SK-N-SH (cell line): ENCODE measurements at regions not wholly inside any gene's neighbourhood (a gene's known extent, or its start where the extent isn't known, plus 50 kb on each side); places are given as distances from the start of the nearest gene placed in this dataset.

Experiments used
- CTCF ChIA-PET: fragments of 300-600, 350-600 bp; formaldehyde crosslinking; extraction: SDS; loops from one replicate; lab custom pipeline; 2021; lab: Yijun Ruan, JAX
- POLR2A ChIA-PET: fragments of 350-600 bp; sonication (Branson Sonifier 250); formaldehyde crosslinking; extraction: SDS; loops from one replicate; lab custom pipeline; 2020; ENCODE audit warnings: antibody characterized with exemption, inconsistent platforms; lab: Yijun Ruan, JAX
- DNase-seq: peaks from one replicate; pipeline ENCODE4 v3.0.0; 2012
- H2AFZ ChIP-seq: fragments of 200-600 bp; sonication (generic); 2 replicates; pipeline ENCODE4 v1.8.1; 2016; ENCODE audit warnings: antibody characterized with exemption, mild to moderate bottlenecking, low read depth
- H3F3A ChIP-seq: fragments of 200-600 bp; sonication (generic); replicated peaks from 2 replicates; pipeline ENCODE3; 2016; ENCODE audit warnings: antibody characterized with exemption, mild to moderate bottlenecking; ENCODE audit not compliant: insufficient read depth
- H3K27ac ChIP-seq, 2 experiments: fragments of 200-500 bp in 1 of 2; fragments of 200-600 bp in 1 of 2; sonication (Bioruptor generic) in 1 of 2; sonication (generic), shearing (Covaris generic) in 1 of 2; 2 replicates each; pipeline versions ENCODE4 v1.5.1 to v1.6.1; 2014 to 2016; ENCODE audit warnings: low read depth in 2 of 2, inconsistent platforms in 1 of 2, low read length in 1 of 2, mild to moderate bottlenecking in 1 of 2, mixed read lengths in 1 of 2
- H3K27me3 ChIP-seq: fragments of 200-600 bp; sonication (generic), shearing (Covaris generic); 2 replicates; pipeline ENCODE4 v1.6.1; 2016; ENCODE audit warnings: mixed run types; ENCODE audit not compliant: insufficient read depth
- H3K36me3 ChIP-seq, 2 experiments: fragments of 200-500 bp in 1 of 2; fragments of 200-600 bp in 1 of 2; sonication (Bioruptor generic) in 1 of 2; sonication (generic) in 1 of 2; replicated peaks in 1 of 2; 2 replicates each; pipeline versions ENCODE3 to v1.5.1; 2014 to 2016; ENCODE audit warnings: low read length in 1 of 2, mild to moderate bottlenecking in 1 of 2; ENCODE audit not compliant: insufficient read depth in 2 of 2, control insufficient read depth in 1 of 2
- H3K4me1 ChIP-seq, 2 experiments: fragments of 200-500 bp in 1 of 2; fragments of 200-600 bp in 1 of 2; sonication (Bioruptor generic) in 1 of 2; sonication (generic), shearing (Covaris generic) in 1 of 2; 2 replicates each; pipeline versions ENCODE4 v1.5.1 to v1.6.1; 2014 to 2016; ENCODE audit warnings: low read depth in 1 of 2, low read length in 1 of 2, mixed run types in 1 of 2; ENCODE audit not compliant: insufficient read depth in 2 of 2, control insufficient read depth in 1 of 2
- H3K4me2 ChIP-seq: fragments of 200-600 bp; sonication (generic), shearing (Covaris generic); 2 replicates; pipeline ENCODE4 v1.6.1; 2017; ENCODE audit warnings: mixed run types
- H3K4me3 ChIP-seq, 2 experiments: fragments of 200-500 bp in 1 of 2; fragments of 200-600 bp in 1 of 2; sonication (Bioruptor generic) in 1 of 2; sonication (generic), shearing (Covaris generic) in 1 of 2; 2 replicates each; pipeline versions ENCODE4 v1.5.1 to v1.8.1; 2014 to 2016; ENCODE audit warnings: low read depth in 2 of 2, inconsistent platforms in 1 of 2, low read length in 1 of 2, mild to moderate bottlenecking in 1 of 2, mixed read lengths in 1 of 2, moderate library complexity in 1 of 2
- H3K79me2 ChIP-seq: fragments of 200-600 bp; sonication (generic); 2 replicates; pipeline ENCODE4 v1.8.1; 2017; ENCODE audit warnings: mild to moderate bottlenecking; ENCODE audit not compliant: insufficient read depth
- H3K9ac ChIP-seq: fragments of 200-600 bp; sonication (generic); 2 replicates; pipeline ENCODE4 v1.6.1; 2017; ENCODE audit warnings: mixed run types
- H3K9me2 ChIP-seq: fragments of 200-600 bp; sonication (generic); 2 replicates; pipeline ENCODE4 v1.6.1; 2017; ENCODE audit warnings: mixed run types
- H3K9me3 ChIP-seq: fragments of 200-600 bp; sonication (generic); 2 replicates; pipeline ENCODE4 v1.6.1; 2017; ENCODE audit warnings: mixed run types, mild to moderate bottlenecking, moderate library complexity
- H4K20me1 ChIP-seq: fragments of 200-600 bp; sonication (generic); 2 replicates; pipeline ENCODE4 v1.6.1; 2017; ENCODE audit warnings: mild to moderate bottlenecking, mixed run types; ENCODE audit not compliant: insufficient read depth
- CHD2 ChIP-seq: fragments of 150-350 bp; IDR thresholded peaks from 2 replicates; pipeline ENCODE4 v1.6.1; 2018; ENCODE audit warnings: low read length; ENCODE audit not compliant: partially characterized antibody
- EP300 ChIP-seq, 2 experiments: IDR thresholded peaks; 2 replicates each; pipeline versions ENCODE4 v1.4.0 to v1.6.1; 2012; ENCODE audit warnings: borderline replicate concordance in 1 of 2, low read depth in 1 of 2, low read length in 1 of 2
- FOSL2 ChIP-seq: IDR thresholded peaks from 2 replicates; pipeline ENCODE4 v1.4.0; 2012; ENCODE audit warnings: low read depth, mild to moderate bottlenecking, moderate library complexity, borderline replicate concordance
- GABPA ChIP-seq: IDR thresholded peaks from 2 replicates; pipeline ENCODE4 v1.4.0; 2012; ENCODE audit warnings: low read depth, mild to moderate bottlenecking
- GATA2 ChIP-seq: sonication (generic); formaldehyde crosslinking; IDR thresholded peaks from 2 replicates; pipeline ENCODE4 v1.5.0; 2020; ENCODE audit warnings: mild to moderate bottlenecking, missing genetic modification reagents
- JUND ChIP-seq: IDR thresholded peaks from 2 replicates; pipeline ENCODE4 v1.4.0; 2012
- MEF2A ChIP-seq: IDR thresholded peaks from 2 replicates; pipeline ENCODE4 v1.4.0; 2012; ENCODE audit warnings: low read depth, borderline replicate concordance
- NRF1 ChIP-seq: IDR thresholded peaks from 2 replicates; pipeline ENCODE4 v1.6.1; 2012; ENCODE audit warnings: low read depth, mild to moderate bottlenecking, low read length
- RXRA ChIP-seq: IDR thresholded peaks from 2 replicates; pipeline ENCODE4 v1.4.0; 2012; ENCODE audit warnings: low read depth, mild to moderate bottlenecking, borderline replicate concordance
- SIN3A ChIP-seq: IDR thresholded peaks from 2 replicates; pipeline ENCODE4 v1.6.1; 2012; ENCODE audit warnings: low read depth, mild to moderate bottlenecking, low read length, moderate library complexity, borderline replicate concordance
- SMC3 ChIP-seq: IDR thresholded peaks from 2 replicates; pipeline ENCODE4 v1.6.1; 2012; ENCODE audit warnings: low read depth, low read length, improper control_type of control experiment
- TAF1 ChIP-seq: IDR thresholded peaks from 2 replicates; pipeline ENCODE4 v1.6.1; 2012; ENCODE audit warnings: low read depth, mild to moderate bottlenecking, low read length, moderate library complexity, borderline replicate concordance
- TCF12 ChIP-seq: IDR thresholded peaks from 2 replicates; pipeline ENCODE4 v1.4.0; 2012
- YY1 ChIP-seq: IDR thresholded peaks from 2 replicates; pipeline ENCODE4 v1.4.0; 2012; ENCODE audit warnings: low read depth, mild to moderate bottlenecking
- WGBS: methylation state at CpG from one replicate; pipeline ENCODE4 v1.1.6; 2017; ENCODE audit warnings: low lambda C conversion rate; 5-methylcytosine and 5-hydroxymethylcytosine counted together
- TF ChIP-seq, protein P1 (sequence below): IDR thresholded peaks from 2 replicates; pipeline ENCODE4 v1.6.1; 2012; ENCODE audit warnings: mild to moderate bottlenecking, low read depth, low read length, moderate library complexity
- TF ChIP-seq, protein P2 (sequence below): fragments of 150-350 bp; IDR thresholded peaks from 2 replicates; pipeline ENCODE4 v1.6.1; 2017; ENCODE audit warnings: antibody characterized with exemption, low read length, low read depth, borderline replicate concordance
- TF ChIP-seq, protein P3 (sequence below): IDR thresholded peaks from 2 replicates; pipeline ENCODE4 v1.4.0; 2012; ENCODE audit warnings: low read depth, borderline replicate concordance
- TF ChIP-seq, protein P4 (sequence below): fragments of 150-350 bp; IDR thresholded peaks from 2 replicates; pipeline ENCODE4 v1.6.1; 2016; ENCODE audit warnings: mild to moderate bottlenecking, low read depth, low read length
- TF ChIP-seq, protein P5 (sequence below): fragments of 200-600 bp; sonication (generic); IDR thresholded peaks from 2 replicates; pipeline ENCODE4 v1.6.1; 2017; ENCODE audit warnings: antibody characterized with exemption, mild to moderate bottlenecking, moderate library complexity

DNA sequence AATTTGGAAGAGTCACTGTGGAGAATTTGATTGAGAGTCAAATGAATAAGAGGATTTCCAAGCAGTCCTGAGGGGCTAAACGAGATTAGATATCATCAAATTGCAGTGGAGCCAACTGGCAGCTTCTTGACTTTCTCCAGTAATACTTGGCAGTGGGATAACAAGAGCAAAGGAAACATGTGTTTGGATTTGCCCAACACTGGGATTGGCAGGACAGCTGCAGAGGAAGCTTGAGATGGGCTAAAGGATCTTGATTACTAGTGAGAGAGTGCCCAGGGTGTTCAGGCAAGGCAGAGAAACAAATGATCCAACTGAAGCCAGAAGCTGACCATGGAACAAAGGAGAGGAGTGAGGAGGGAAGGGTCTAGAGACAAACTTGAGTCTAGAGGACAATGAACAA, 356.0 kb upstream of the ISL1 start (continued):
- no peak for TF ChIP-seq SMC3
- TF ChIP-seq MEF2A = no peak

DNA sequence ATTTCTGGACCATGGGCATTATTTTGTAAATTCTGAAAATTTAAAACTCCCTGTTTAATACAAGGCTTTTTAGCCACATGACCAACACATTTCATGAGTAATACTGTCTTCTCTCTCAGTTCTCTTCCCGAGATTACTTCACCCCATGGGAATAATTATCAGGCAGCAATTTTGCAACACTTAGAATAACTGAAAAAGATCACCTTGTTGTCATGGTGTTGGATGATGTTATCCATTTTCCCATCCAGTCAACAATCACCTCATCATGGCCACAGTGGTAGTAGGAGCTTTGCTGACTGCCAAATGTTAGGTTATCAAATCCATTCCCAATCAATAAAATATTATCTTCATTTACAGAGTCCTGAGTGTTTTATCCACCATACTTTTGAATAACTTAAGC, 354.9 kb upstream of the ISL1 start:
- Histone ChIP-seq H3K4me3 (no peak overlapping the region), H3K9me2 (no peaks in the 10 kb centered on the region), H3K4me1 (no peaks in the 10 kb centered on the region), H3K27me3 (no peaks in the 10 kb centered on the region), H2AFZ (no peak overlapping the region), H3K4me2 (no peak overlapping the region), H3K27ac (no peak overlapping the region), H3K36me3 (no peaks in the 10 kb centered on the region), H3K9me3 (no peaks in the 10 kb centered on the region), H3F3A (no peaks in the 10 kb centered on the region), H4K20me1 (no peaks in the 10 kb centered on the region), H3K79me2 (no peaks in the 10 kb centered on the region), H3K9ac (no peak overlapping the region)
- ChIA-PET POLR2A (no interaction called here), CTCF (no interaction called here)
- TF ChIP-seq NRF1 = no peak
- TF ChIP-seq, protein P1, sequence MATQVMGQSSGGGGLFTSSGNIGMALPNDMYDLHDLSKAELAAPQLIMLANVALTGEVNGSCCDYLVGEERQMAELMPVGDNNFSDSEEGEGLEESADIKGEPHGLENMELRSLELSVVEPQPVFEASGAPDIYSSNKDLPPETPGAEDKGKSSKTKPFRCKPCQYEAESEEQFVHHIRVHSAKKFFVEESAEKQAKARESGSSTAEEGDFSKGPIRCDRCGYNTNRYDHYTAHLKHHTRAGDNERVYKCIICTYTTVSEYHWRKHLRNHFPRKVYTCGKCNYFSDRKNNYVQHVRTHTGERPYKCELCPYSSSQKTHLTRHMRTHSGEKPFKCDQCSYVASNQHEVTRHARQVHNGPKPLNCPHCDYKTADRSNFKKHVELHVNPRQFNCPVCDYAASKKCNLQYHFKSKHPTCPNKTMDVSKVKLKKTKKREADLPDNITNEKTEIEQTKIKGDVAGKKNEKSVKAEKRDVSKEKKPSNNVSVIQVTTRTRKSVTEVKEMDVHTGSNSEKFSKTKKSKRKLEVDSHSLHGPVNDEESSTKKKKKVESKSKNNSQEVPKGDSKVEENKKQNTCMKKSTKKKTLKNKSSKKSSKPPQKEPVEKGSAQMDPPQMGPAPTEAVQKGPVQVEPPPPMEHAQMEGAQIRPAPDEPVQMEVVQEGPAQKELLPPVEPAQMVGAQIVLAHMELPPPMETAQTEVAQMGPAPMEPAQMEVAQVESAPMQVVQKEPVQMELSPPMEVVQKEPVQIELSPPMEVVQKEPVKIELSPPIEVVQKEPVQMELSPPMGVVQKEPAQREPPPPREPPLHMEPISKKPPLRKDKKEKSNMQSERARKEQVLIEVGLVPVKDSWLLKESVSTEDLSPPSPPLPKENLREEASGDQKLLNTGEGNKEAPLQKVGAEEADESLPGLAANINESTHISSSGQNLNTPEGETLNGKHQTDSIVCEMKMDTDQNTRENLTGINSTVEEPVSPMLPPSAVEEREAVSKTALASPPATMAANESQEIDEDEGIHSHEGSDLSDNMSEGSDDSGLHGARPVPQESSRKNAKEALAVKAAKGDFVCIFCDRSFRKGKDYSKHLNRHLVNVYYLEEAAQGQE = no peak
- TF ChIP-seq SMC3 = no peak
- no peak for TF ChIP-seq RXRA
- TF ChIP-seq, protein P2, sequence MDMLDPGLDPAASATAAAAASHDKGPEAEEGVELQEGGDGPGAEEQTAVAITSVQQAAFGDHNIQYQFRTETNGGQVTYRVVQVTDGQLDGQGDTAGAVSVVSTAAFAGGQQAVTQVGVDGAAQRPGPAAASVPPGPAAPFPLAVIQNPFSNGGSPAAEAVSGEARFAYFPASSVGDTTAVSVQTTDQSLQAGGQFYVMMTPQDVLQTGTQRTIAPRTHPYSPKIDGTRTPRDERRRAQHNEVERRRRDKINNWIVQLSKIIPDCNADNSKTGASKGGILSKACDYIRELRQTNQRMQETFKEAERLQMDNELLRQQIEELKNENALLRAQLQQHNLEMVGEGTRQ = no peak
- TF ChIP-seq CHD2 = no peak
- TF ChIP-seq, protein P3, sequence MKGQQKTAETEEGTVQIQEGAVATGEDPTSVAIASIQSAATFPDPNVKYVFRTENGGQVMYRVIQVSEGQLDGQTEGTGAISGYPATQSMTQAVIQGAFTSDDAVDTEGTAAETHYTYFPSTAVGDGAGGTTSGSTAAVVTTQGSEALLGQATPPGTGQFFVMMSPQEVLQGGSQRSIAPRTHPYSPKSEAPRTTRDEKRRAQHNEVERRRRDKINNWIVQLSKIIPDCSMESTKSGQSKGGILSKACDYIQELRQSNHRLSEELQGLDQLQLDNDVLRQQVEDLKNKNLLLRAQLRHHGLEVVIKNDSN = no peak
- TF ChIP-seq GATA2 (CRISPR knock-in tag) = no peak
- TF ChIP-seq TAF1 = no peak
- TF ChIP-seq SIN3A = no peak
- no peak for TF ChIP-seq EP300 (IDR thresholded peaks at IDR 0.05; ENCODE audit: borderline replicate concordance in 1 of 2, low read depth in 1 of 2, low read length in 1 of 2)
- no peak for TF ChIP-seq GABPA
- no peak for TF ChIP-seq YY1
- no peak for TF ChIP-seq TCF12
- TF ChIP-seq, protein P4, sequence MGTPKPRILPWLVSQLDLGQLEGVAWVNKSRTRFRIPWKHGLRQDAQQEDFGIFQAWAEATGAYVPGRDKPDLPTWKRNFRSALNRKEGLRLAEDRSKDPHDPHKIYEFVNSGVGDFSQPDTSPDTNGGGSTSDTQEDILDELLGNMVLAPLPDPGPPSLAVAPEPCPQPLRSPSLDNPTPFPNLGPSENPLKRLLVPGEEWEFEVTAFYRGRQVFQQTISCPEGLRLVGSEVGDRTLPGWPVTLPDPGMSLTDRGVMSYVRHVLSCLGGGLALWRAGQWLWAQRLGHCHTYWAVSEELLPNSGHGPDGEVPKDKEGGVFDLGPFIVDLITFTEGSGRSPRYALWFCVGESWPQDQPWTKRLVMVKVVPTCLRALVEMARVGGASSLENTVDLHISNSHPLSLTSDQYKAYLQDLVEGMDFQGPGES = no peak
- TF ChIP-seq JUND = no peak
- TF ChIP-seq, protein P5, sequence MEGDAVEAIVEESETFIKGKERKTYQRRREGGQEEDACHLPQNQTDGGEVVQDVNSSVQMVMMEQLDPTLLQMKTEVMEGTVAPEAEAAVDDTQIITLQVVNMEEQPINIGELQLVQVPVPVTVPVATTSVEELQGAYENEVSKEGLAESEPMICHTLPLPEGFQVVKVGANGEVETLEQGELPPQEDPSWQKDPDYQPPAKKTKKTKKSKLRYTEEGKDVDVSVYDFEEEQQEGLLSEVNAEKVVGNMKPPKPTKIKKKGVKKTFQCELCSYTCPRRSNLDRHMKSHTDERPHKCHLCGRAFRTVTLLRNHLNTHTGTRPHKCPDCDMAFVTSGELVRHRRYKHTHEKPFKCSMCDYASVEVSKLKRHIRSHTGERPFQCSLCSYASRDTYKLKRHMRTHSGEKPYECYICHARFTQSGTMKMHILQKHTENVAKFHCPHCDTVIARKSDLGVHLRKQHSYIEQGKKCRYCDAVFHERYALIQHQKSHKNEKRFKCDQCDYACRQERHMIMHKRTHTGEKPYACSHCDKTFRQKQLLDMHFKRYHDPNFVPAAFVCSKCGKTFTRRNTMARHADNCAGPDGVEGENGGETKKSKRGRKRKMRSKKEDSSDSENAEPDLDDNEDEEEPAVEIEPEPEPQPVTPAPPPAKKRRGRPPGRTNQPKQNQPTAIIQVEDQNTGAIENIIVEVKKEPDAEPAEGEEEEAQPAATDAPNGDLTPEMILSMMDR = no peak
- no peak for TF ChIP-seq FOSL2
- DNase-seq = no peak
- 15% methylated on average over 1 of the region's 1 CpG for WGBS
